GM21786 (cell line): ENCODE measurements at regions not wholly inside any gene's neighbourhood (a gene's known extent, or its start where the extent isn't known, plus 50 kb on each side); places are given as distances from the start of the nearest gene placed in this dataset.
"Not testable (repeated sequence)": the region's sequence is repeated elsewhere in the genome, so short reads cannot be mapped to it uniquely, and the experiment has no call there.

Experiments used
- ATAC-seq: cut with Tn5 transposase; IDR thresholded peaks from one replicate; pipeline ENCODE4 v1.9.1; 2021; ENCODE audit not compliant: unreplicated experiment

- ATAC-seq = peak; percentile 68
These were observed 133.4 kb downstream of the SLC1A3 start for GRCh38 chr5:36739751-36740221.

GRCh38 chr5:36740259-36740898 is 134.0 kb downstream of the SLC1A3 start:
- no peak for ATAC-seq

GRCh38 chr5:36741128-36741527 is 134.7 kb downstream of the SLC1A3 start:
- ATAC-seq = no peak

GRCh38 chr5:36743891-36744772 is 132.4 kb upstream of the NIPBL start:
- ATAC-seq = peak; percentile 11

GRCh38 chr5:36744773-36745589 is 131.6 kb upstream of the NIPBL start:
- peak; percentile 70 for ATAC-seq

- not testable (repeated sequence) for ATAC-seq
These were observed 128.8 kb upstream of the NIPBL start for GRCh38 chr5:36747794-36748193.

- no peak for ATAC-seq
These were observed 124.7 kb upstream of the NIPBL start for GRCh38 chr5:36751886-36752285.

- ATAC-seq = no peak
These were observed 121.2 kb upstream of the NIPBL start for GRCh38 chr5:36755342-36755741.

- ATAC-seq = no peak
These were observed 120.6 kb upstream of the NIPBL start for GRCh38 chr5:36755920-36756488.

GRCh38 chr5:36756848-36757247 is 119.7 kb upstream of the NIPBL start:
- ATAC-seq = no peak

GRCh38 chr5:36759117-36759516 is 117.5 kb upstream of the NIPBL start:
- no peak for ATAC-seq

GRCh38 chr5:36763454-36763853 is 113.1 kb upstream of the NIPBL start:
- ATAC-seq = no peak

GRCh38 chr5:36765876-36766275 is 110.7 kb upstream of the NIPBL start:
- ATAC-seq = no peak

GRCh38 chr5:36766981-36767380 is 109.6 kb upstream of the NIPBL start:
- ATAC-seq = no peak

- no peak for ATAC-seq
These were observed 108.1 kb upstream of the NIPBL start for GRCh38 chr5:36768450-36768849.

GRCh38 chr5:36769129-36769770 is 107.3 kb upstream of the NIPBL start:
- no peak for ATAC-seq

- no peak for ATAC-seq
These were observed 106.4 kb upstream of the NIPBL start for GRCh38 chr5:36770125-36770524.

- no peak for ATAC-seq
These were observed 104.1 kb upstream of the NIPBL start for GRCh38 chr5:36772276-36773140.

GRCh38 chr5:36777105-36777757 is 99.3 kb upstream of the NIPBL start:
- no peak for ATAC-seq
